CD14-positive monocyte (primary cell): ENCODE measurements at regions not wholly inside any gene's neighbourhood (a gene's known extent, or its start where the extent isn't known, plus 50 kb on each side); places are given as distances from the start of the nearest gene placed in this dataset.

Experiments used
- DNase-seq, 3 donors: peaks; one replicate each; pipeline ENCODE4 v3.0.0-alpha.2; 2011 to 2022
- H2AFZ ChIP-seq: 2 replicates; pipeline ENCODE4 v1.6.0; 2012; ENCODE audit warnings: mild to moderate bottlenecking, low read depth, low read length, inconsistent platforms; ENCODE audit not compliant: insufficient read depth, poor library complexity, severe bottlenecking
- H3K27ac ChIP-seq, 2 donors: 1 replicate in 1 of 2; 2 replicates in 1 of 2; pipeline ENCODE4 v1.5.1; 2012 to 2013; ENCODE audit warnings: low read length in 2 of 2, control low read depth in 1 of 2, inconsistent platforms in 1 of 2, low read depth in 1 of 2, mild to moderate bottlenecking in 1 of 2
- H3K27me3 ChIP-seq, 2 donors: one replicate each; pipeline versions ENCODE4 v1.6.0 to v1.6.1; 2011 to 2013; ENCODE audit warnings: low read length in 2 of 2; ENCODE audit not compliant: control insufficient read depth in 2 of 2, insufficient read depth in 2 of 2
- H3K36me3 ChIP-seq, 2 donors: replicated peaks in 1 of 2; 1 replicate in 1 of 2; 2 replicates in 1 of 2; pipeline versions ENCODE4 v1.5.1 to v1.6.1; 2012 to 2013; ENCODE audit warnings: low read length in 2 of 2, control low read depth in 1 of 2, inconsistent platforms in 1 of 2, mild to moderate bottlenecking in 1 of 2; ENCODE audit not compliant: insufficient read depth in 2 of 2, control insufficient read depth in 1 of 2
- H3K4me1 ChIP-seq, 2 donors: 1 replicate in 1 of 2; 2 replicates in 1 of 2; pipeline versions ENCODE4 v1.5.1 to v1.6.1; 2012 to 2013; ENCODE audit warnings: low read length in 2 of 2, control low read depth in 1 of 2, inconsistent platforms in 1 of 2, mild to moderate bottlenecking in 1 of 2, moderate library complexity in 1 of 2; ENCODE audit not compliant: insufficient read depth in 2 of 2, control insufficient read depth in 1 of 2
- H3K4me2 ChIP-seq: replicated peaks from 2 replicates; pipeline ENCODE3; 2012; ENCODE audit warnings: low read length, moderate library complexity, mild to moderate bottlenecking; ENCODE audit not compliant: poor library complexity, severe bottlenecking; ENCODE audit errors: extremely low read depth
- H3K4me3 ChIP-seq, 3 experiments: fragments of 200-600 bp in 1 of 3; sonication (generic) in 1 of 3; replicated peaks in 1 of 3; 1 replicate in 2 of 3; 2 replicates in 1 of 3; pipeline ENCODE4 v1.5.1; 2011 to 2013; ENCODE audit warnings: low read length in 3 of 3, mild to moderate bottlenecking in 3 of 3, control low read depth in 2 of 3, low read depth in 2 of 3, inconsistent platforms in 1 of 3, moderate library complexity in 1 of 3
- H3K79me2 ChIP-seq: 2 replicates; pipeline ENCODE4 v1.6.0; 2012; ENCODE audit warnings: mild to moderate bottlenecking, control low read depth, inconsistent platforms, low read length, moderate library complexity; ENCODE audit not compliant: insufficient read depth
- H3K9ac ChIP-seq: 2 replicates; pipeline ENCODE4 v1.6.0; 2017; ENCODE audit warnings: low read length, mild to moderate bottlenecking; ENCODE audit not compliant: insufficient read depth, poor library complexity, severe bottlenecking
- H3K9me3 ChIP-seq, 2 donors: replicated peaks in 1 of 2; 1 replicate in 1 of 2; 2 replicates in 1 of 2; pipeline versions ENCODE4 v1.5.1 to v1.6.1; 2012 to 2013; ENCODE audit warnings: low read length in 2 of 2, control low read depth in 1 of 2; ENCODE audit not compliant: control insufficient read depth in 1 of 2, insufficient read depth in 1 of 2
- H4K20me1 ChIP-seq: 2 replicates; pipeline ENCODE4 v1.6.0; 2012; ENCODE audit warnings: mild to moderate bottlenecking, low read length, control low read depth, moderate library complexity; ENCODE audit not compliant: insufficient read depth
- H3K27ac Mint-ChIP-seq, 7 donors: one replicate each; pipeline ENCODE4 v1.8.0; 2020; ENCODE audit warnings: mild to moderate bottlenecking in 7 of 7, mixed read lengths in 7 of 7, moderate library complexity in 6 of 7, inconsistent platforms in 2 of 7
- H3K27me3 Mint-ChIP-seq, 3 donors: one replicate each; pipeline ENCODE4 v1.8.0; 2021 to 2022; ENCODE audit warnings: low read depth in 3 of 3, mild to moderate bottlenecking in 3 of 3, mixed read lengths in 3 of 3, moderate library complexity in 3 of 3, inconsistent platforms in 1 of 3
- H3K36me3 Mint-ChIP-seq, 2 donors: one replicate each; pipeline ENCODE4 v1.8.0; 2020; ENCODE audit warnings: mixed read lengths in 2 of 2, inconsistent platforms in 1 of 2, mild to moderate bottlenecking in 1 of 2
- H3K4me1 Mint-ChIP-seq: one replicate; pipeline ENCODE4 v1.8.0; 2020; ENCODE audit warnings: mild to moderate bottlenecking, mixed read lengths
- H3K4me3 Mint-ChIP-seq, 2 donors: one replicate each; pipeline ENCODE4 v1.8.0; 2020; ENCODE audit warnings: mild to moderate bottlenecking in 2 of 2, mixed read lengths in 2 of 2, moderate library complexity in 1 of 2
- H3K9me3 Mint-ChIP-seq, 7 donors: one replicate each; pipeline ENCODE4 v1.8.0; 2020 to 2022; ENCODE audit warnings: mixed read lengths in 7 of 7, mild to moderate bottlenecking in 6 of 7, moderate library complexity in 6 of 7, inconsistent platforms in 2 of 7
- WGBS: methylation state at CpG from one replicate; pipeline ENCODE4 v1.1.5; 2013; ENCODE audit warnings: missing lambda C conversion rate; ENCODE audit not compliant: insufficient coverage; 5-methylcytosine and 5-hydroxymethylcytosine counted together
- intact Hi-C, 2 donors: fragments of 100-400 bp; cut with micrococcal nuclease; formaldehyde crosslinking; loops; one replicate each; pipeline versions ENCODE4 v1.15.0 to v1.15.1; 2023
- TF ChIP-seq, protein P1 (sequence below): fragments of 200-600 bp; IDR thresholded peaks from one replicate; pipeline ENCODE4 v1.8.0; 2022; ENCODE audit warnings: antibody characterized with exemption, mild to moderate bottlenecking

- intact Hi-C loops, result no loop called here
- H3K36me3 ChIP-seq, result no peaks in the 10 kb centered on the region
- no peak overlapping the region for H3K4me2 ChIP-seq
- no peak for DNase-seq
- no peaks in the 10 kb centered on the region for H3K27me3 Mint-ChIP-seq
- no peaks in the 10 kb centered on the region for H3K27me3 ChIP-seq
- H3K9me3 ChIP-seq, result peaks cover 0 to 6% of the 10 kb centered on the region in 2 donors
- H3K4me1 ChIP-seq, result no peaks in the 10 kb centered on the region
- no CpG with 5 or more reads among the region's 1 CpG for WGBS
- no peak overlapping the region for H3K27ac ChIP-seq
- no peak overlapping the region for H3K27ac Mint-ChIP-seq
- H3K36me3 Mint-ChIP-seq, result no peaks in the 10 kb centered on the region
- TF ChIP-seq, protein P1, sequence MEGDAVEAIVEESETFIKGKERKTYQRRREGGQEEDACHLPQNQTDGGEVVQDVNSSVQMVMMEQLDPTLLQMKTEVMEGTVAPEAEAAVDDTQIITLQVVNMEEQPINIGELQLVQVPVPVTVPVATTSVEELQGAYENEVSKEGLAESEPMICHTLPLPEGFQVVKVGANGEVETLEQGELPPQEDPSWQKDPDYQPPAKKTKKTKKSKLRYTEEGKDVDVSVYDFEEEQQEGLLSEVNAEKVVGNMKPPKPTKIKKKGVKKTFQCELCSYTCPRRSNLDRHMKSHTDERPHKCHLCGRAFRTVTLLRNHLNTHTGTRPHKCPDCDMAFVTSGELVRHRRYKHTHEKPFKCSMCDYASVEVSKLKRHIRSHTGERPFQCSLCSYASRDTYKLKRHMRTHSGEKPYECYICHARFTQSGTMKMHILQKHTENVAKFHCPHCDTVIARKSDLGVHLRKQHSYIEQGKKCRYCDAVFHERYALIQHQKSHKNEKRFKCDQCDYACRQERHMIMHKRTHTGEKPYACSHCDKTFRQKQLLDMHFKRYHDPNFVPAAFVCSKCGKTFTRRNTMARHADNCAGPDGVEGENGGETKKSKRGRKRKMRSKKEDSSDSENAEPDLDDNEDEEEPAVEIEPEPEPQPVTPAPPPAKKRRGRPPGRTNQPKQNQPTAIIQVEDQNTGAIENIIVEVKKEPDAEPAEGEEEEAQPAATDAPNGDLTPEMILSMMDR, result no peak
- no peak overlapping the region for H3K9ac ChIP-seq
- H2AFZ ChIP-seq, result no peak overlapping the region
- H3K4me1 Mint-ChIP-seq, result no peaks in the 10 kb centered on the region
- H3K9me3 Mint-ChIP-seq, result peaks cover 0 to 4% (median 0%) of the 10 kb centered on the region in 7 donors
- no peak overlapping the region for H3K4me3 ChIP-seq
- H3K4me3 Mint-ChIP-seq, result no peak overlapping the region
- H3K79me2 ChIP-seq, result no peaks in the 10 kb centered on the region
- no peaks in the 10 kb centered on the region for H4K20me1 ChIP-seq
Measured at GRCh38 chr4:58541926-58542325, 1431.7 kb upstream of the IGFBP7 start.

DNA sequence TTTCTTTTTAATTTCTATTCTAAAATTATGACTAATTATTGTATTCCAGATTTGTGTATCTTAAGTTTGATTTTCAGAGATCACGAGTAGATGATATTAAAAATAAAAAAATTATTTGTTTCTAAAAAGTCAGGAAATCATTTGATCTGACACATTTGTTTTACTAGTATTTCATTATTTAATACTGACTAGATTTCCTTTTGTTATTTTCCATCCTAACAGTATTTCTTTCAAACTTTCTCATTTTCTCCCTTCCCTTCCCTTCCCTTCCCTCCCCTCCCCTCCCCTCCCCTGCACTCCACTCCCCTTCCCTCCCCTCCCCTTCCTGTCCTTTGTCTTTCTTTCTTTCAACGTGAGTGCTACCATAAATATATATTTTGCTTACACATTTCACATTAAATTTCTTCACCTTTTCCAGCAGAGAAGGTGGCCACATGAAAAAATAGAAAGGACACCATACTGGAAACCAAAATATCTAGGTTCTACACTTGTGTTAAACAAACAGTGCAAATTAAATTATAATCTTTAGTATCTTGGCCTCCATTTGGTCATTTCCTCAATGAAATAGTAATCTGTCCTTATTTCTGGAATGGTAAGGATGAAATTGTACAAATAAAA, 1412.7 kb upstream of the IGFBP7 start:
- H3K27ac ChIP-seq, result no peak overlapping the region
- Mint-ChIP-seq H3K9me3 (peaks cover 0 to 4% (median 1%) of the 10 kb centered on the region in 7 donors), H3K36me3 (no peaks in the 10 kb centered on the region), H3K4me1 (no peaks in the 10 kb centered on the region), H3K27me3 (peaks cover 0 to 4% (median 0%) of the 10 kb centered on the region in 3 donors), H3K27ac (no peak overlapping the region), H3K4me3 (no peak overlapping the region)
- no peak overlapping the region for H3K4me3 ChIP-seq
- no peaks in the 10 kb centered on the region for H4K20me1 ChIP-seq
- no peaks in the 10 kb centered on the region for H3K79me2 ChIP-seq
- no peak overlapping the region for H2AFZ ChIP-seq
- no peaks in the 10 kb centered on the region for H3K4me1 ChIP-seq
- H3K27me3 ChIP-seq, result no peaks in the 10 kb centered on the region
- H3K9me3 ChIP-seq, result peaks cover 0 to 2% of the 10 kb centered on the region in 2 donors
- DNase-seq, result no peak
- WGBS, result no CpG with 5 or more reads among the region's 2 CpGs
- no peaks in the 10 kb centered on the region for H3K36me3 ChIP-seq
- no peak overlapping the region for H3K9ac ChIP-seq
- TF ChIP-seq, protein P1, result no peak
- intact Hi-C loops, result no loop called here
- H3K4me2 ChIP-seq, result no peak overlapping the region
